ENCODE measurements at regions not wholly inside any gene's neighbourhood (a gene's known extent, or its start where the extent isn't known, plus 50 kb on each side); places are given as distances from the start of the nearest gene placed in this dataset.
"Not testable (repeated sequence)": the region's sequence is repeated elsewhere in the genome, so short reads cannot be mapped to it uniquely, and the experiment has no call there.

DNA sequence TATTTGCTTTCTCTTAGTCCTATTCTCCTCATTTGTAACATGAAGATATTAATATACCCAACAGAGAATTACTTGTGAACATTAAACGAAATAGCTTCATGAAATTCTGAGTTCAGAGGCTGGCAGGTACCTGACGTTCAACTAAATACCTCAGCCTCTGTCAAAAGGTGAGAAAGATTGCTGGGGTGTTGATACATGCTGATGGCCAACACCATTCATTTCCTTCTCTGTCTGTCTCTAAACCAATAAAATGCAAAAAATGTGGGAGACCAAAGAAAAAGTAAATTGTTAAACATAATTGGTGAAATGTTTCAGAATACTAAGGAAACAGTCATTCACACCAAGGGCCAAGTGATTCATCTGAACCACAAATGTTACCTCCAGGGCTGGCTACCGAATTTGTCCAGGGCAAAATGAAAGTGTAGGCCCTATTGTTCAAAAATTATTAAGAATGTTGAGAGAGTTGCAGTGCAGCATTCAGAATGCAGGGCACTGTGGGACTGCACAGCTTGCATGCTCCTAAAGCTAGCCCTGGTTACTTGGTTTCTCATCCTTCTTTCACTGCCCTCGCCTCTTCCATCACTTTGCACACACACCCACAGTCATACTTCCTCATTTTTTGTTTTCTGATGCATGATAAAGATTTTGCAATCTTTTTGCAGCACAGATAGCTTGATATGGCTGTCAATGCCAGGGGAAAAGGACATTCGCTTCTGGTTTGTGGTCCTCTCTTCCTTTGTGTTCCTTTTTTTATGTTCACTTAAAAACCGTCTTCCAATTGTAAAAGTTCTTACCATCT is 414.3 kb upstream of the NR5A2 start:
- Histone ChIP-seq H3K4me1 (no peaks in the 10 kb centered on the region), H3K4me3 (no peak overlapping the region), H3K36me3 (no peaks in the 10 kb centered on the region), H3K27me3 (no peaks in the 10 kb centered on the region), H3K27ac (no peak overlapping the region), H3K9me3 (no peaks in the 10 kb centered on the region)
- TF ChIP-seq, protein P1, sequence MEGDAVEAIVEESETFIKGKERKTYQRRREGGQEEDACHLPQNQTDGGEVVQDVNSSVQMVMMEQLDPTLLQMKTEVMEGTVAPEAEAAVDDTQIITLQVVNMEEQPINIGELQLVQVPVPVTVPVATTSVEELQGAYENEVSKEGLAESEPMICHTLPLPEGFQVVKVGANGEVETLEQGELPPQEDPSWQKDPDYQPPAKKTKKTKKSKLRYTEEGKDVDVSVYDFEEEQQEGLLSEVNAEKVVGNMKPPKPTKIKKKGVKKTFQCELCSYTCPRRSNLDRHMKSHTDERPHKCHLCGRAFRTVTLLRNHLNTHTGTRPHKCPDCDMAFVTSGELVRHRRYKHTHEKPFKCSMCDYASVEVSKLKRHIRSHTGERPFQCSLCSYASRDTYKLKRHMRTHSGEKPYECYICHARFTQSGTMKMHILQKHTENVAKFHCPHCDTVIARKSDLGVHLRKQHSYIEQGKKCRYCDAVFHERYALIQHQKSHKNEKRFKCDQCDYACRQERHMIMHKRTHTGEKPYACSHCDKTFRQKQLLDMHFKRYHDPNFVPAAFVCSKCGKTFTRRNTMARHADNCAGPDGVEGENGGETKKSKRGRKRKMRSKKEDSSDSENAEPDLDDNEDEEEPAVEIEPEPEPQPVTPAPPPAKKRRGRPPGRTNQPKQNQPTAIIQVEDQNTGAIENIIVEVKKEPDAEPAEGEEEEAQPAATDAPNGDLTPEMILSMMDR (IDR thresholded peaks at IDR 0.05): no peak
- intact Hi-C loops (cut with DNase I; ENCODE audit: low total_unique reads): no loop called here
- DNase-seq: no peak

DNA sequence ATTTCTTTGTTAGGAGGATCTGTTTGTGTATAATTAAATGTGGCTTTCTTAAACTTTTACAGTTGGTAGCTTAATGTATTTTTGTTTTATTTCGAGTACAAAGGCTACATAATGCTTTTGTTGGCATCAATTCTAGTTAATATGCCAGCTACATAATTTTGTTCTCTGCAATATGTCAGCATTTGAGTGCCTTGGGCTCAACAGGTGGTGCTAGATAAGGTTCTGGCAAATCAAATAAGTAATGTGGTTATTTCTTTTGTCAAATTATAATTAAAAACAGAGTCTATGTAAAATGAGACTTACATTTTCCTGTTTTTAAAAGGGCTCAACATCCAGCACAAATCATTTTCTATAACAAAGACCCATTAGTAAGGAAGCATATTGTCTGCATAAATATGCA is 410.6 kb upstream of the NR5A2 start:
- Histone ChIP-seq H3K9me3 (no peaks in the 10 kb centered on the region), H3K27me3 (no peaks in the 10 kb centered on the region)
- intact Hi-C loops (cut with DNase I; ENCODE audit: low total_unique reads): no loop called here

DNA sequence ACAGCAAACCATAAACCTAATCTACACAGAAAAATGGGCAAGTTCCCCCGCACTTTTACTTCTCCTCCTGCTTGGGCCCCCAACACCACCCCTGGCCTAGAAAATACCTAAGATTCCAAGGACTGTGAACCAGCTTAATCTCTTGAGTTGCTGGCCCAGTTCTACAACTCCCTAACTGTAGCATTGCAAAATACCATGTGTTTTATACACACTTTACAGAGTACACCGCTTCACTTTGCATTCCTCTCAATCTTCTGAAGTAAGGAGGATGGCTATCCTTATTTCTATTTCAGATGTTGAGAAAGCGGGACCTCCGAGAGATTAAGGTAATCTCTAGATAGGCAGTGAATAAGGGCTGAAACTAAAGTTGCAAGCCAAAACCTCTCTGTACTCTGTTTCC is 408.3 kb upstream of the NR5A2 start:
- Histone ChIP-seq H3K4me1 (no peaks in the 10 kb centered on the region), H3K27me3 (no peaks in the 10 kb centered on the region), H3K9me3 (no peaks in the 10 kb centered on the region), H3K4me3 (no peak overlapping the region), H3K36me3 (no peaks in the 10 kb centered on the region), H3K27ac (no peak overlapping the region)
- DNase-seq: no peak
- intact Hi-C loops (cut with DNase I; ENCODE audit: low total_unique reads): no loop called here
- TF ChIP-seq, protein P1 (IDR thresholded peaks at IDR 0.05): no peak

More for the DNA sequence above, 410.6 kb upstream of the NR5A2 start:
- Histone ChIP-seq H3K4me1 (no peaks in the 10 kb centered on the region), H3K27ac (no peak overlapping the region), H3K4me3 (no peak overlapping the region), H3K36me3 (no peaks in the 10 kb centered on the region)
- DNase-seq: no peak
- TF ChIP-seq, protein P1 (IDR thresholded peaks at IDR 0.05): no peak

DNA sequence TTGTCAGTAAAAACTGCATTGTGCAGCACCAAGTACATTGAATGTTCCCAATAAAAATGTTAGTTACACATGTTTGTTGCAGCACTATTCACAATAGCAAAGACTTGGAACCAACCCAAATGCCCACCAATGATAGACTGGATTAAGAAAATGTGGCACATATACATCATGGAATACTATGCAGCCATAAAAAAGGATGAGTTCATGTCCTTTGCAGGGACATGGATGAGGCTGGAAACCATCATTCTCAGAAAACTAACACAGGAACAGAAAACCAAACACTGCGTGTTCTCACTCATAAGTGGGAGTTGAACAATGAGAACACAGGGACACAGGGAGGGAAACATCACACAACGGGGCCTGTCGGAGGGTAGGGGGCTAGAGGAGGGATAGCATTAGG is 401.3 kb upstream of the NR5A2 start:
- DNase-seq; H3K4me1 ChIP-seq; intact Hi-C loops (cut with DNase I; ENCODE audit: low total_unique reads); H3K27me3 ChIP-seq; H3K4me3 ChIP-seq; H3K27ac ChIP-seq; H3K9me3 ChIP-seq; H3K36me3 ChIP-seq: not testable (repeated sequence)

DNA sequence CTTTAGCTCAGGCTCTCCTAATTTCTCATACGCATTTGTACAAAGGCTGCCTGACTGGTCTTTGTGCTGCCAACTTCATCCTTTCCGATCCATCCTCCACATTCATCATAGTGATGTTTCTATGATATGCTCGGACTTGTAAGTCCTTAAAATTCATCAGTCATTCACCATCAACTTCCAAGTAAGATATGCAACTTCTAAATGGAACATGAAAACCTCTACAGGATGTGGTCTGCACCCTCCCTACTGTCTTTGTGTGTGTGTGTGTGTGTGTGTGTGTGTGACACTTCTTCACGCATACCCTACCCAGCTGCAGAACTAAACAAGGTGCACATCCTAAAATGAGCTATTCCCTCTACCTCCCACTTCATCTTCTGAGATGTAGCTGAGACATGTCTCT is 397.9 kb upstream of the NR5A2 start:
- Histone ChIP-seq H3K27me3 (no peaks in the 10 kb centered on the region), H3K4me1 (no peaks in the 10 kb centered on the region), H3K4me3 (no peak overlapping the region), H3K36me3 (no peaks in the 10 kb centered on the region), H3K27ac (no peak overlapping the region), H3K9me3 (no peaks in the 10 kb centered on the region)
- DNase-seq: no peak
- intact Hi-C loops (cut with DNase I; ENCODE audit: low total_unique reads): no loop called here
- TF ChIP-seq, protein P1 (IDR thresholded peaks at IDR 0.05): no peak

DNA sequence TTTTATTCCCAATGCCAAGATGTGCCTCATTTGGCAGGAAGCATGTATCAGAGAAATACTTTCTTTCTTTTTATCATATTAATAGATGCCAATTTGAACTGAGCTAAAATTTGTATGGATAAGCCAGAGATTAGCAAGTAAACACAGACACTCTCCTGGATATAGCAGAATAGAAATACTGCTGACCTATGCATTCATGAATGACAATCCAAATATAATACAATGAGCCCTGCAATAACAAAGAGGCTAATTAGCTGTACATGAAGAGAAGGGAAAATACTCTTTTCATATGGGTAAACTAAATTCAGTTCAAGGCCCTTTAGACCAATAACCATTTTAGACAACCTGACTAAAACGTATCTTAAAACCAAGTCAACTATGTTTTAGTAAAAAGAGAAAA is 388.1 kb upstream of the NR5A2 start:
- no peak for DNase-seq
- intact Hi-C loops (cut with DNase I; ENCODE audit: low total_unique reads): no loop called here
- Histone ChIP-seq H3K4me3 (no peak overlapping the region), H3K36me3 (no peaks in the 10 kb centered on the region), H3K27ac (no peak overlapping the region), H3K27me3 (no peaks in the 10 kb centered on the region), H3K9me3 (no peaks in the 10 kb centered on the region), H3K4me1 (no peaks in the 10 kb centered on the region)
- TF ChIP-seq, protein P1 (IDR thresholded peaks at IDR 0.05): no peak

Measured in tibial artery (tissue), 4 donors.